Activated T-helper 17 cell treated with anti-CD3 and anti-CD28 coated beads, Interleukin-2, amount 50 U/mL, for 72 hours (primary cell): ENCODE measurements at regions not wholly inside any gene's neighbourhood (a gene's known extent, or its start where the extent isn't known, plus 50 kb on each side); places are given as distances from the start of the nearest gene placed in this dataset.

Experiments
- ATAC-seq: fragments of 150-1000 bp; cut with Tn5 transposase; replicated peaks from 2 replicates; pipeline ENCODE4 v1.10.0; 2021; ENCODE audit warnings: mild to moderate bottlenecking, moderate library complexity
- H3K27ac Mint-ChIP-seq: one replicate; pipeline ENCODE4 v1.8.0; 2022; ENCODE audit warnings: mixed read lengths
- H3K27me3 Mint-ChIP-seq: one replicate; pipeline ENCODE4 v1.8.0; 2022; ENCODE audit warnings: mixed read lengths
- H3K36me3 Mint-ChIP-seq: one replicate; pipeline ENCODE4 v1.8.0; 2022; ENCODE audit warnings: low read depth, mild to moderate bottlenecking, mixed read lengths
- H3K4me1 Mint-ChIP-seq: one replicate; pipeline ENCODE4 v1.8.0; 2022; ENCODE audit warnings: mixed read lengths
- H3K4me3 Mint-ChIP-seq: one replicate; pipeline ENCODE4 v1.8.0; 2022; ENCODE audit warnings: mild to moderate bottlenecking, mixed read lengths
- H3K9me3 Mint-ChIP-seq: one replicate; pipeline ENCODE4 v1.8.0; 2022; ENCODE audit warnings: mixed read lengths

DNA sequence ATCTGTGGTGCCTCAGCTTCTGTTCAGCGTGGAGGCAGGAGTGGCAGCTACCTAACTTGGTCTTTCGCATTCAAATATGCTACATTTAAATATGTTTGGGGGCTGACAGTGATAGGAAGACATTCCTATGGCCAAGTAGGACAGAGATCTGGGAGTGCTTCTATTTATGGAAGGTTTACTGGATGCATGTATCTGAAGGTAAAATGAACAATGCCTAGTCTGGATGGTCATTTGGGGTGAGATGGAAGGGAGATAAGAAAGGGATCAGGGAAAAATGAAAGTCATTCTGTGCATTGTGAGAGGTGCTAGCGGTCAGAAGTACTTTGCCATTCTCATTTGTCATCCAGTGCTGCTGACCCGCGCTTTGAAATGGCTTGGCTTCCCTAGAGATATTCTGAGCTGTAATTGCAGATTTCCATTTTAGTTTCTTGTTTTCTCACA lies 107.3 kb upstream of the FOXN2 start:
- Mint-ChIP-seq H3K27me3 (no peaks in the 10 kb centered on the region), H3K36me3 (no peaks in the 10 kb centered on the region), H3K9me3 (no peaks in the 10 kb centered on the region), H3K4me3 (no peak overlapping the region), H3K4me1 (peaks cover 4% of the 10 kb centered on the region), H3K27ac (no peak overlapping the region)
- no peak for ATAC-seq

DNA sequence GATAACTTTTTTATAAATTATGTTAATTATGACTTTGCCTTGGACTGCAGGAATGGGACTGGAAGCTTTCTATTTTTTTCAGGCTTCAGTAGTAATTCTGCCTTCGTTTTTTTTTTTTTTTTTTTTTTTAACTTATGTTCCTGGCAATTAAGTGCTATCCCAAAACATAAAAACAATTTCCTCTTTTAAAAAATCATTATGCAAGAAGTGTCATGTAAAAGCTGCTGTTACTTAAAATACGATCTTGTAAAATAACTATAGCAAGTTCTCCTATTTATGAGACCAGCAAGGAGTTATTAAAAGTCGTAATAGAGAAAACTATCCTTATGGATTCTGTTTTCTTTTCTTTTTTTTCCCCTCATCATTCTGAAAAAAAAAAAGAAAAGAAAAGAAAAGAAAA lies 106.6 kb upstream of the FOXN2 start:
- no peak overlapping the region for H3K4me3 Mint-ChIP-seq
- H3K27me3 Mint-ChIP-seq, result no peaks in the 10 kb centered on the region
- ATAC-seq, result no peak
- no peaks in the 10 kb centered on the region for H3K9me3 Mint-ChIP-seq
- peaks cover 4% of the 10 kb centered on the region for H3K4me1 Mint-ChIP-seq
- H3K36me3 Mint-ChIP-seq, result no peaks in the 10 kb centered on the region
- no peak overlapping the region for H3K27ac Mint-ChIP-seq

DNA sequence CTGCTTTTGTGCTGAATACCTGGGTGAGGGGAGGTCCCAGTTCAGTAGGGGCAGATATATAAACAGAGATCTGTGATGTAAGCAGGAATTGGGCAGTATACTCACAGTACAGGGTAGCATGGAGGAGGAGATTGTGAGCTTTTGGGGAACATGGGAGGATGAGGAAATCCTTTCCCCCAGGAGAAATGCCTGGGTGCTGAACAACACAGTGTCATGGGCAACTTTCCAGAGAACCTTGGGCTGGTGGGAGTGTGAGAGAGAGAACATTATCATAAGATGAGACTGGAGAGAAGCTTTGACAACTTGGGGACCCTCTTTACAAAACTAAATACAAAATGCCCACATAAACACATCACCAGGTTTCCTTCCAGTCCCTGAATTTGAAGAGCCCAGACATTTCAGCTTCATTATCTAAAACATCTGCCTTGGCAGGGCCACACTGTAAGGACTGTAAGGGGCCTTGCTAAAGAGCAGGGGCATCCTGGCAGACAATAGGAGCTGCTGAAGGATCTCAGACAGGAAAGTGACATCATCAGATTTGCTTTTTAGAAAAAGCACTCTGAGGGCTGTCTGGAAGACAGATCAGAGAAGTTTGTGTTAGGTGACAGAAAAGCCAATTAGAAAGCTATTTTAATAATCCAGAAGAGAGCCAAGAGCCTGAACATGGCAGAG lies 105.1 kb upstream of the FOXN2 start:
- no peak for ATAC-seq
- Mint-ChIP-seq H3K9me3 (no peaks in the 10 kb centered on the region), H3K4me3 (no peak overlapping the region)

DNA sequence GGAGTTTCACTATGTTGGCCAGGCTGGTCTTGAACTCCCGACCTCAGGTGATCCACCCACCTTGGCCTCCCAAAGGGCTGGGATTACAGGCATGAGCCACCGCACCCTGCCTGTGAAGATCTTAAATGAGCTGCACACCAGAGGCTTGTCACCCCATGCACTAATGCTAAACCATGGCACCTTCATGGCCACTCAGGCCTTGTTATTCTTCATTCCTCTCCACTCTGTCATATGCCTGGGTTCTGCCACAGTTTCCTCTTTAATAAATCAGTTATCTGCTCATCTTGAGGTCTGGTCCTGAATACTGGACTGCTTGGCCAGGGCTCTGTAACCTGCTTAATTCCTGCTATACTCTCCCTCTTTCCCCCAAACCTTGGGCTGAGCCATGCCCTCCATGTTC lies 104.3 kb upstream of the FOXN2 start:
- no peaks in the 10 kb centered on the region for H3K27me3 Mint-ChIP-seq
- peaks cover 4% of the 10 kb centered on the region for H3K4me1 Mint-ChIP-seq
- no peak for ATAC-seq
- H3K4me3 Mint-ChIP-seq, result no peak overlapping the region
- H3K36me3 Mint-ChIP-seq, result no peaks in the 10 kb centered on the region
- H3K9me3 Mint-ChIP-seq, result no peaks in the 10 kb centered on the region
- peak overlapping the region; percentile 13 for H3K27ac Mint-ChIP-seq

More for the DNA sequence above, 105.1 kb upstream of the FOXN2 start:
- H3K4me1 Mint-ChIP-seq, result peaks cover 4% of the 10 kb centered on the region
- no peaks in the 10 kb centered on the region for H3K36me3 Mint-ChIP-seq
- H3K27ac Mint-ChIP-seq, result peak overlapping the region; percentile 5
- H3K27me3 Mint-ChIP-seq, result no peaks in the 10 kb centered on the region

DNA sequence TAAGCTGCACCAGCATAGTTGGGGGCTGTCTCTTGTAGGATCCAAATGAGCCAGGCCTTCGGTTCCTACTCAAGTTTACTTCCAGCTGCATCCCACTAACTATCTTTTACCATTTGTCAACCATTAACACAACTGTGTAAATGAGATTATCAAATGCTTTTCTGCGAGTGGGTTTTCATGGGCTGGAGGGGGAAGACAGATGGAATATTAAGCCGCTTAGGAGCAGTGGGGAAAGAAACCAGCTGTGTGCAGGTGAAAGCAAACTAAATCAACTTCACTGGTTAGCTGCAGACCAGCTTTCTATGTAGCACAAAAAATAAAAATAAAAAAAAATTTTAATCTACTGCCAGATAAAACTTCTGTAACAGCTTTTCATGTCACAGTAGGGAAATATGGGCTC lies 100.8 kb upstream of the FOXN2 start:
- no peaks in the 10 kb centered on the region for H3K36me3 Mint-ChIP-seq
- no peak for ATAC-seq
- no peak overlapping the region for H3K27ac Mint-ChIP-seq
- H3K27me3 Mint-ChIP-seq, result no peaks in the 10 kb centered on the region
- H3K9me3 Mint-ChIP-seq, result no peaks in the 10 kb centered on the region
- H3K4me3 Mint-ChIP-seq, result no peak overlapping the region
- no peaks in the 10 kb centered on the region for H3K4me1 Mint-ChIP-seq

DNA sequence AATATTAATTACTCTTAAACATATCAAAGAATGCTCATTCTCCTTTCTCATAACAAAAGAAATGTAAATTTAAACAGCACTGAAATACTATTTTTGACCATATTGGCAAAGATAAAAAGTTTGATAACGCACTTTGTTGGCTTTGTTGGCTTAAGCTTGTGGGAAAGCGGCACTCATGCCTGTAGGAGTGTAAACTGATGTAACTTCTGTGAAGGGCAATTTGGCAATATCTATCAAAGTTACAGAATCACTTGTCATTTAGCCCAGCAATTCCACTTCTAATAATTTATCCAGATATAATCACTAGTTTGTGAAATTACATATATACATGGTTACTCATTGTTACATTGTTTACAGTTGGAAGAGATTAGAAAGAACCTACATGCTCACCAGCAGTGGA lies 96.3 kb upstream of the FOXN2 start:
- Mint-ChIP-seq H3K9me3 (no peaks in the 10 kb centered on the region), H3K27me3 (no peaks in the 10 kb centered on the region), H3K36me3 (no peaks in the 10 kb centered on the region), H3K4me1 (no peaks in the 10 kb centered on the region), H3K27ac (no peak overlapping the region), H3K4me3 (no peak overlapping the region)
- ATAC-seq, result no peak

DNA sequence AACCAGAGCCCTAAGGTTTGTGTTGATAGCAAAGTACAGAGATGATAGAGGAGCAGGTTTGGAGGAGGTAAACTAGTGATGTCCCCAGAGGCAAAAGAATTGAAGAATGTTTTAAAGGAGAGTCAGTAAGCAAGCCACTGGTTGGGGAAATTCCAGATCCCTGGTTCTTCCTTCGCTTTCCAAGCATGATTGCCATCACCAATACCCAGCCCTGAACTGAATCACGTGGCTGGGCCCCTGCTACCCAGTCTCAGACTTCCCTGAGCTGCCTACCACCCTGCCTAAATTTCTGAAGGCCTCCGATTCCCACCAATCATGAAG lies 95.3 kb upstream of the FOXN2 start:
- H3K36me3 Mint-ChIP-seq, result no peaks in the 10 kb centered on the region
- H3K9me3 Mint-ChIP-seq, result no peaks in the 10 kb centered on the region
- H3K4me1 Mint-ChIP-seq, result no peaks in the 10 kb centered on the region
- H3K27ac Mint-ChIP-seq, result no peak overlapping the region
- H3K27me3 Mint-ChIP-seq, result no peaks in the 10 kb centered on the region
- no peak overlapping the region for H3K4me3 Mint-ChIP-seq
- ATAC-seq, result no peak

DNA sequence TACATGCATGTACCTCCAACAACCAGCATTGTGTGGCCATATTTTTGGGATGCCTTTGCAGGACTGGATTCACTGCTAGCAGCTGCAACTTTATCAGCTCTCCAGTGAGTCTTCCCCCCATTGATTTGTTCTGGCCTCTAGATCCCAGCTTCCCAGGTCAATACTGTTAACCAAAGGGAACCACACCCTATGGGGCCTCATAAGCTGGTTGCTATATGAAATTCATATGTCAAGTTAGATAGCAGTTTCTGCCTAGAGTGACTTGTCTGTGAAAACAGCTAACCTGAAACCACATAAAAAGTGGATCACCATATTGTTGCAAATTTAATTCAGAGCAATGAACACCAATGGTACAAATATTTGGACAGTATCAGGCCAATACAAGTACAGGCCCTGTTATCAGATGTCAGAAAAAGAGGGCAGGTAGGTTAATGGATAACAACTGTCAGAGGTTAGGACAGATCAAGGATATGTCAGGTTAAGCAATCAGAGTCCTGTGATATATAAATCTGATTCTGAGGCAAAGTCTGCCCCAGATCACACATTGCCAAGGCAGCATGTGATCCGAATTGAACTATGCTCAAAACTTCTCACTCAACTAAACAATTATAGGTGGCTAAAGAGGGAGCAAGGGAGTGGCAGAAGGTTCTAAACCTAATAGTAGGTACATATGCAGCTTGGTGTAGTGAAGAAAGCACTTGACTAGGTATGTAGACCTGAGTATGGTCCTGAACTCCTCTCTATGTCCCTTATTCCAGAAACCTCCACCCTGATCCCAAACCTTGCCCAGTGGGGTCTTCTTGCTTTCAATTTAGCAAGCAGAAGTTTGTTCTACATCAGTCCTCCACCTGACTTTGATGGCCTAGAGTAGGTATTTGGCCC lies 94.7 kb upstream of the FOXN2 start:
- Mint-ChIP-seq H3K27me3 (no peaks in the 10 kb centered on the region), H3K4me1 (no peaks in the 10 kb centered on the region), H3K27ac (no peak overlapping the region), H3K4me3 (no peak overlapping the region), H3K9me3 (no peaks in the 10 kb centered on the region), H3K36me3 (no peaks in the 10 kb centered on the region)
- no peak for ATAC-seq

DNA sequence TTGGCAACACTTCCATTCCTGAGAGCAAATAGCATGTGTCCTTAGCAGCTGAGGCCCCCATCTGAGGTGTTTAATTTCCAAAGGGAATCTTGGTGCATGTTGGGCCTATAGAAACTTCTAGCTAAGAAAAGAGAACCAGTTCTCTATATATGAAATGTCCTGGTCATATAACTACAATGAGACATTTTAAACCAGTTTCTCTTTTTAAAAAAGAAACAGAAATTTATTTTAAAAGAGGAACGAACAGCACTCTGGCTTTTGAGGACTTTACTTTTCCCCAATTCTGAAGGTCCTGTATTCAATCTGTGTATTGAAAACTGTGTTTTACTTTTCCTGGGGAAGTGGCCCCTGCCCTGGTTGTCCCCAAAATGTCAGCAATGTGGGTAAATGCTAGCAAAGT lies 94.0 kb upstream of the FOXN2 start:
- H3K36me3 Mint-ChIP-seq, result no peaks in the 10 kb centered on the region
- H3K9me3 Mint-ChIP-seq, result no peaks in the 10 kb centered on the region
- ATAC-seq, result no peak
- H3K4me3 Mint-ChIP-seq, result no peak overlapping the region
- H3K27ac Mint-ChIP-seq, result no peak overlapping the region
- no peaks in the 10 kb centered on the region for H3K4me1 Mint-ChIP-seq
- no peaks in the 10 kb centered on the region for H3K27me3 Mint-ChIP-seq

DNA sequence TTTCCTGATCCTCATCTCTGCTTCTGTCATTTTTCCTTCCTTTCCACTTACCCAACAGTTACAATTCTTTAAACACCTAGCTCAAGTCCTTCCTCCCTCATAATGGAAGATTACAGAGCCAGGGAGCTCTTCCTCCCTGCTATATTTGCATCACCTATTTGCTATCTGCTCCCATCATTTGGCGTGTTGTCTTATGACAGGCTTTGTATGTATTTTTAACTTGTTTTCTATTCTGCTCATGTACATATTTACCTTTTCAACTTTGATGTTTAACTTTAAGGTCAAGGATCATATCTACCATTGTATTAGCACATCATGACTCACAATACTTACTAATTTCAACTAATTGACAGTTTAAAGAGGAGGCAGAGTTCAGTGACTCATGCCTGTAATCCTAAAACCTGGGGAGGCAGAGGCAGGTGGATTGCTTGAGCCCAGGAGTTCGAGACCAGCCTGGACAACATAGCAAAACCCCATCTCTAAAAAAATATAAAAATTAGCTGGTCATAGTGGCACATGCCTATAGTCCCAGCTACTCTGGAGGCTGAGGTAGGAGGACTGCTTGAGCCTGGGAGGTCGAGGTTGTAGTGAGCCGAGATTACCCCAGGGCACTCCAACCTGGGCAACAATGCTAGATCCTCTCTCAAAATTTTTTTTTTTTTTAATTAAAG lies 92.5 kb upstream of the FOXN2 start:
- ATAC-seq, result no peak
- Mint-ChIP-seq H3K27me3 (no peaks in the 10 kb centered on the region), H3K9me3 (no peaks in the 10 kb centered on the region), H3K27ac (no peak overlapping the region), H3K4me1 (no peaks in the 10 kb centered on the region), H3K36me3 (no peaks in the 10 kb centered on the region), H3K4me3 (no peak overlapping the region)

DNA sequence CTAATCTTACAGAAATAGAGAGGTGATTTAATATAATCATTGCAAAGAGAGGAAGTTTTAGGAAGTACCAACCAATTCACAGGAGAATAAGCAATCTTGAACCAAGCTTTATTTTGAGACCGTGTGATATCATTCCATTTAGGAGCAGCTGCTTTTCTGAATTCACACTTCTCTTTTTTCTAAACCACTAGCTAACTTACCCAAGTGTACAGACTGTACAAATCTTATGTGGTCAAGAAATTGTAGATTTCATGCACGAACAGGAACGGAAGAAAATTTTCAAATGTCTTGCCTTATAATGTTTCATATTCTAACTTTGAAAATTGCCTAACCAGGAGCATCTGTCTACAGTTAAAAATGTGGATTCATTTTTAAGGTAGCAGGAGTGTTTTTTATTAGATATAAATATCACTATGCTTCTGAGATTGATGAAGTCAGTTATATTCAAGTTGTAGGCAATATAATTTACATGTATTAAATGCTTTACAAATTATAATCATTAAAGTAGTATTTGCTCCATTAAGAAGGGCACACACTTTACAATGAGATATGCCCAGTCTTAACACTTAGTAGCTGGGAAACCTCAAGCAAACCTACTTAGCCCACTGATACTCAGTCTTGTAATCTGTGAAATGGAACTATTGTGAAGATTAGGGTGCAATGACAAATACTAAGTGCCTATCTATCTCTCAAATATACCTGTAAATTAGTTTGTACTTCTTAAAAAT lies 86.7 kb upstream of the FOXN2 start:
- no peak for ATAC-seq
- no peaks in the 10 kb centered on the region for H3K9me3 Mint-ChIP-seq
- H3K27ac Mint-ChIP-seq, result no peak overlapping the region
- H3K4me3 Mint-ChIP-seq, result no peak overlapping the region
- H3K36me3 Mint-ChIP-seq, result no peaks in the 10 kb centered on the region
- no peaks in the 10 kb centered on the region for H3K27me3 Mint-ChIP-seq
- H3K4me1 Mint-ChIP-seq, result peaks cover under 1% of the 10 kb centered on the region

DNA sequence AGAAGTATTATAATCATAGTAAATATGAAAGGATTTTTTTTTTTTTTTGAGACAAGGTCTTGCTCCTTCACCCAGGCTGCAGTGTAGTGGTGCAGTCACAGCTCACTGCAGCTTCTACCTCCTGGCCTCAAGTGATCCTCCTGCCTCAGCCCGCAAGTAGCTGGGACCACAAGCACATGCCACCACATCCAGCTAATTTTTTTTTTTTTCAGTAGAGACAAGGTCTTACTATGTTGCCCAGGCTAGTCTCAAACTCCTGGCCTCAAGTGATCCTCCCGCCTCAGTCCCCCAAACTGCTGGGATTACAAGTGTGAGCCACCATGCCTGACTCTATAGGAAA lies 86.2 kb upstream of the FOXN2 start:
- no peaks in the 10 kb centered on the region for H3K27me3 Mint-ChIP-seq

DNA sequence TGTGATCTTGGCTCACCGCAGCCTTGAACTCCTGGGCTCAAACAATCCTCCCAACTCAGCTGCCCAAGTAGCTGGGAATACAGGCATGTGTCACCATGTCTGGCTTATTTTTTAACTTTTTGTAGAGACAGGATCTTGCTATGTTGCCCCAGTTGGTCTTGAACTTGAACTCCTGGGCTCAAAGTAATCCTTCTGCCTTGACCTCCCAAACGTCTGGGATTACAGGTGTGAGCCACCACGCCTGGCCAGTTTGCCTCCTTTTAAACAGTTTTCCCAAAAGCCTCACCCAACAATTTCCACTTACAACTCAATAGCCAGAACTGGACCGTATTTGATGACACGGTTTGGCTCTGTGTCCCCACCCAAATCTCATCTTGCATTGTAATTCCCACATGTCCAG lies 85.4 kb upstream of the FOXN2 start:
- no peak for ATAC-seq
- Mint-ChIP-seq H3K4me1 (peaks cover 7% of the 10 kb centered on the region), H3K9me3 (no peaks in the 10 kb centered on the region), H3K4me3 (no peak overlapping the region), H3K27me3 (no peaks in the 10 kb centered on the region), H3K27ac (no peak overlapping the region), H3K36me3 (no peaks in the 10 kb centered on the region)

More for the DNA sequence above, 86.2 kb upstream of the FOXN2 start:
- no peak for ATAC-seq
- H3K36me3 Mint-ChIP-seq, result no peaks in the 10 kb centered on the region
- H3K27ac Mint-ChIP-seq, result no peak overlapping the region
- H3K4me3 Mint-ChIP-seq, result no peak overlapping the region
- H3K9me3 Mint-ChIP-seq, result no peaks in the 10 kb centered on the region
- H3K4me1 Mint-ChIP-seq, result peaks cover 6% of the 10 kb centered on the region

DNA sequence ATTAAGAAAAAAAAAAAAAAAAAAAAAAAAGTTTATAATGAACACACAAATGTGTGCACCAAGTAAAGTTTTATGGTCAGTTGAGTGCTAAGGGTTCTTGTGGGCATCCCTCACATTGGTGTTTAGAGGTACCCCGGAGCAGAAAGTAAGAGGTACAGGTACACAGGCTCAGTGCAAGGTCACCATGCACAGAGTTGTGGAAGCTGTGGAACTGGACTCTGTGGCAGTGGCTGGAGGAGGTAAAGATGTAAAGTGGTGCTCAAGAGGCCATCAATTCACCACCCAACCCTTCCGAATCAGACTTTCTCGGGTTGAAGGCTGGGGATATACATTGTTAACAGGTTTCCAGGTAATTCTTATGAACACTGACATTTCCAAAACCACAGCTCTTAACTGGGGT lies 83.6 kb upstream of the FOXN2 start:
- Mint-ChIP-seq H3K9me3 (no peaks in the 10 kb centered on the region), H3K27ac (no peak overlapping the region), H3K4me3 (no peak overlapping the region), H3K4me1 (peaks cover 7% of the 10 kb centered on the region), H3K27me3 (no peaks in the 10 kb centered on the region), H3K36me3 (no peaks in the 10 kb centered on the region)
- no peak for ATAC-seq
